HFF-Myc (cell line): ENCODE measurements at regions not wholly inside any gene's neighbourhood (a gene's known extent, or its start where the extent isn't known, plus 50 kb on each side); places are given as distances from the start of the nearest gene placed in this dataset.
A peak's percentile ranks its signal among the peaks of the same experiment; 100 is the strongest.

ENCODE experiments used
- DNase-seq: peaks from one replicate; pipeline ENCODE4 v3.0.0-alpha.2; 2011; ENCODE audit warnings: low read depth; ENCODE audit errors: extremely low read depth
- H3K4me3 ChIP-seq: replicated peaks from 2 replicates; pipeline ENCODE4 v1.5.1; 2011; ENCODE audit warnings: low read depth, mild to moderate bottlenecking, control low read depth, low read length
- CTCF ChIP-seq: IDR thresholded peaks from 2 replicates; pipeline ENCODE4 v1.5.1; 2012; ENCODE audit warnings: mild to moderate bottlenecking, low read depth, low read length, control low read depth; ENCODE audit errors: missing control alignments

- DNase-seq, result no peak
- TF ChIP-seq CTCF, result no peak
Observed at GRCh38 chr18:59960272-59960671, 60.5 kb downstream of the PMAIP1 start.

GRCh38 chr18:59959606-59960005 lies 59.8 kb downstream of the PMAIP1 start:
- no peak overlapping the region for H3K4me3 ChIP-seq
- no peak for TF ChIP-seq CTCF
- no peak for DNase-seq

More at GRCh38 chr18:59960272-59960671, 60.5 kb downstream of the PMAIP1 start:
- no peak overlapping the region for H3K4me3 ChIP-seq

- no peak for TF ChIP-seq CTCF
- no peak overlapping the region for H3K4me3 ChIP-seq
- DNase-seq, result no peak
Observed at GRCh38 chr18:59959073-59959472, 59.3 kb downstream of the PMAIP1 start.

- TF ChIP-seq CTCF, result no peak
- DNase-seq, result peak; percentile 43
- H3K4me3 ChIP-seq, result no peak overlapping the region
Observed at GRCh38 chr18:59957957-59958356, 58.2 kb downstream of the PMAIP1 start.

GRCh38 chr18:59954755-59955156 lies 55.0 kb downstream of the PMAIP1 start:
- no peak overlapping the region for H3K4me3 ChIP-seq
- TF ChIP-seq CTCF, result no peak
- DNase-seq, result peak; percentile 20

GRCh38 chr18:59954241-59954640 lies 54.4 kb downstream of the PMAIP1 start:
- no peak for TF ChIP-seq CTCF
- no peak for DNase-seq
- H3K4me3 ChIP-seq, result no peak overlapping the region
